GM19372 (cell line): ENCODE measurements at regions not wholly inside any gene's neighbourhood (a gene's known extent, or its start where the extent isn't known, plus 50 kb on each side); places are given as distances from the start of the nearest gene placed in this dataset.
"Not testable (repeated sequence)": the region's sequence is repeated elsewhere in the genome, so short reads cannot be mapped to it uniquely, and the experiment has no call there.

Source experiments
- ATAC-seq: cut with Tn5 transposase; IDR thresholded peaks from one replicate; pipeline ENCODE4 v1.9.1; 2021; ENCODE audit warnings: mild to moderate bottlenecking, low read depth, moderate library complexity; ENCODE audit not compliant: unreplicated experiment

DNA sequence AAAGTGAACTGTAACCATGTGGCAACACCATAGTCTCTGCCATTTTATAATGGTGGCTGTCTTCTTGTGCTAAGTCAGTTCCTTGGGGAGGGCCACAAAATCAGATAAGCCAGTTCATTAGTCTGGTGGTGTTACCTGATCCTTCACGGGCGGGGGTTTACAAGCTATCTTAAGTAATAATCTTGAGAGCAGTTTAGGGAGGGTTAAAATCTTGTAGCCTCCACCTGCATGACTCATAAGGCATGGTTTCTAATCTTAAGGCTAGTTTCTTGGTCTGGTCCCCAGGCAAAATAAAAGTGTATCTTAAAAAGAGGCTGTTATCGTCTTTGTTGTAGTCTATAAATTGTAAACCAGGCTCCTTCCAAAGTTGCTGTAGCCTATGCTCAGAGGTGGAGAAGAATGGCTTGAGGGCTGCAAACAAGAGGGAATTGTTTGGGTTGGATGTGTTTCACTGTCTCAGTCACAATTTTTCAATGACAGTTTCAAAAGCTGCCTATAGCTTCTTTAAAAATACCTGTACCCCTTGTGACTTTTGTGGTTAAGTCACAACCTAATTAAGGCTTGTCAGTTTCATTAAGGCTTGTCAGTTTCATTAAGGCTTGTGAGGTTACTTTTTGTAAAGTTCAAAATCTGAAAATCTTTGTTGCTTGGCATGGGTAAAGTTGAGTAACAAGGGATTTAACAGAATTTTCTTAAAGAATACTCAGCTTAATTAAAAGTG, 135.7 kb downstream of the RPS4Y2 start:
- ATAC-seq, result peak; percentile 83

GRCh38 chrY:20925350-20926091, 169.6 kb downstream of the RPS4Y2 start:
- not testable (repeated sequence) for ATAC-seq

DNA sequence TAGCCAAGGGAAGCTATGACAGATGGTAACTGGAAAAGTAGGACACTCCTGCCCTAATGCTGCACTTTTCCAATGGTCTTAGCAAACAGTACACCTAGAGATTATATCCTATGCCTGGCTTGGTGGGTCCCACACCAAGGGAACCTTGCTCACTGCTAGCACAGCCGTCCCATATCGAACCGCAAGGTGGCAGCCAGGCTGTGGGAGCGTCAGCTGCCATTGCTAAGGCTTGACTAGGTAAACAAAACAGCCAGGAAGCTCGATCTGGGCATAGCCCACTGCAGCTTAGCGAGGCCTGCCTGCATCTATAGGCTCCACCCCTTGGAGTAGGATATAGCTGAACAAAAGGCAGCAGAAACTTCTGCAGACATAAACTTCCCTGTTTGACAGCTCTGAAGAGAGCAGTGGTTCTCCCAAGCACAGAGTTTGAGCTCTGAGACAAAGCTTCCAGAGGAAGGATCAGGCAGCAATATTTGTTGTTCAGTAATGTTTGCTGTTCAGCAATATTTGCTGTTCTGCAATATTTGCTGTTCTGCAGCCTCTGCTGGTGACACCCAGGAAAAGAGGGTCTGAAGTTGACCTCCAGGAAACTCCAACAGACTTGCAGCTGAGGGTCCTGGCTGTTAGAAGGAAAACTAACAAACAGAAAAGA, 173.9 kb downstream of the RPS4Y2 start:
- ATAC-seq, result no peak

- ATAC-seq, result not testable (repeated sequence)
These were observed 180.9 kb downstream of the RPS4Y2 start for GRCh38 chrY:20936709-20937251.

DNA sequence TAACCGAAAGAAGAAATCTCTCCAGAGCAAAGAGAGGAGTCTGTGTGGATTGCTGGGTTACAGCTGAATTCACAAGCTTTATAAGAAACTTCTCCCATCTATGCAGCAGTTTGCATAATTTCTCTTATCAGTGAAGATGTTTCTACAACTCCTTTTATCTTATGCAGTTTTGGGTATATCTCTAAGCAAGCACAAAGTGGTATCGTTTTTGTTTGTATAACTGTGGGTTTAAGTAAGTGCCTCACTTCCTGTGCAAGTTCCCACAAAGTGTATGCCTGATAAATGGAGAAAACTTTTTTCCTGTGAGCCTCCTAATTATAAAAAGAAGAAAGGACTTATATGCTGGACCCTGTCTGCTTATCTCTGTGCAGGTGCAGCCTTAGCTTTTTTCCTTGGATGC, 205.6 kb downstream of the RPS4Y2 start:
- ATAC-seq, result no peak

GRCh38 chrY:20967828-20968227, 211.9 kb downstream of the RPS4Y2 start:
- ATAC-seq, result no peak

GRCh38 chrY:20968237-20968636, 212.3 kb downstream of the RPS4Y2 start:
- no peak for ATAC-seq

DNA sequence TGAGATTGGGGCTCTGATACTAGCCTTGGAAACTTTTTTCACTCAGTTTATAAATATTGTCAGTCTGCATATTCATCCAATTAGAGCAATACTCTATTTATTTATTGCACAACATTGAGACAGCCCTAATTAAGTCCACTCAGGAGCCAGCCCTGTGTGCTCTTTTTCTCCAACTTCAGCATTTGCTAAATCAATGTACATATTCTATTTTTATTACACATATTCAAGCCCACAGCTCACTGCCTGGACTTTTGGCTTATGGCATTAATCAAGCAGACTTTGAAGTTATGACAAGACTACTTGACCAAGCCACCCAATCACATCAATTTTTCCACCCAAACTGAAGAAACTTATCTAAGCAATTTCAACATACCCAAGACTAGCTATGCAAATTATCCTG, 215.5 kb downstream of the RPS4Y2 start:
- no peak for ATAC-seq

- ATAC-seq, result no peak
These were observed 230.1 kb downstream of the RPS4Y2 start for GRCh38 chrY:20986037-20986436.

- ATAC-seq, result no peak
These were observed 234.2 kb downstream of the RPS4Y2 start for GRCh38 chrY:20990123-20990522.

DNA sequence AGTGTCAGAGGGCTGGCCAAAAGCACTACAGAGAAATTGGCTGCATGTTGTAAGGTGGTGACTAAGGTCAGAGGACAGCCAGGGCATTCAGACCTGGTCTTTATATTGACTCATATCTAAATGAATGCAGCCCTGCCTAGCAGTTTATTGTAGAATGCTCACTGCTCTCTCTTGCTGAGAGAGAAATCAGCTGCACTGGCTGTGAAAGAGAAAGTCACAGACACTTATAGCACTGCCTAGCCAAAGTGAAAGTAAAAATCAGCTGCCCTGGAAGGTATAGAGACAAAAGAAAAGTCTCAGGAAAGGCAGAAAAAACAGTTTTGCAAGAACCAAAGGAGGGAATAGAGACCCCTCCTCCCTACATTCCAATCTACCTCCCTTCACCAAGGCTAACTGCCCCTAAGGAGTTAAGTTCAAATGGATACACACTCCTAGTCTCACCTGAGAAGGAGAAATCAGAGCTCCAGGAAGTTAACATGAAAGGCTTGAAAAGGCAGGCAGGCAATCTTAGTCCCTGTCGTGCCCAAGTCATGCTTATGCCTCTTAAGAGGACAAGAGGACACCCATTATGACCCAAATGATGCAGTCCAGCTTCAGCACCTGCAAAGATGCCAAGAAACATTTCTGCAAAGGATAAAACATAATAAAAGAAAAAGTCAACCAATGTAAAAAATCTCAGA, 235.1 kb downstream of the RPS4Y2 start:
- ATAC-seq, result peak; percentile 93

- no peak for ATAC-seq
These were observed 241.4 kb downstream of the RPS4Y2 start for GRCh38 chrY:20997355-20997754.

- ATAC-seq, result no peak
These were observed 242.1 kb downstream of the RPS4Y2 start for GRCh38 chrY:20998016-20998415.

GRCh38 chrY:20998483-20998882, 242.6 kb downstream of the RPS4Y2 start:
- ATAC-seq, result no peak

- no peak for ATAC-seq
These were observed 245.2 kb downstream of the RPS4Y2 start for GRCh38 chrY:21001102-21001501.

GRCh38 chrY:21003059-21003458, 247.2 kb downstream of the RPS4Y2 start:
- no peak for ATAC-seq

GRCh38 chrY:21005531-21005930, 249.6 kb downstream of the RPS4Y2 start:
- ATAC-seq, result no peak

GRCh38 chrY:21021811-21022210, 265.9 kb downstream of the RPS4Y2 start:
- ATAC-seq, result no peak

DNA sequence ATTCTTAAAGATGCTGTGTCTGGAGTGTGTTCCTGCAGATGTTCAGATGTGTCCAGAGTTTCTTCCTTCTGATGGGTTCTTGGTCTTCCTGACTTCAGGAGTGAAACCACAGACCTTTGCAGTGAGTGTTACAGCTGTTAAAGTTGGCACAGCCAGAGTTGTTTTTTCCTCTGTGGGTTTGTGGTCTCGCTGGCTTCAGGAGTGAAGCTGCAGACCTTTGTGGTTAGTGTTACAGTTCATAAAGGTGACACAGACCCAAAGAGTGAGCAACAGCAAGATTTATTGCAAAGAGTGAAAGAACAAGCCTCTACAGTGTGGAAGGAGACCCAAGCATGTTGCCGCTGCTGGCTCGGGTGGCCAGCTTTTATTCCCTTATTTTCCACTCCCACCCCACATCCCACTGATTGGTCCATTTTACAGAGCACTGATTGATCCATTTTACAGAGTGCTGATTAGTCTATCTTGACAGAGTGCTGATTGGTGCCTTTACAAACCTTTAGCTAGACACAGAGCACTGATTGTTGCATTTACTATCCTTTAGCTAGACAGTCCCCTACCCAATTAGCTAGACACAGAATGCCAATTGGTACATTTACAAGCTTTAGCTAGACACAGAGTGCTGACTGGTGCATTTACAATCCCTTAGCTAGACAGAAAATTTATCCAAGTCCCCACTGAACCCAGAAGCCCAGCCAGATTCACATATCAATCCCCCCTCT, 266.6 kb downstream of the RPS4Y2 start:
- no peak for ATAC-seq

- no peak for ATAC-seq
These were observed 268.0 kb downstream of the RPS4Y2 start for GRCh38 chrY:21023906-21024305.
